NCI-H1930 (cell line): ENCODE measurements at regions not wholly inside any gene's neighbourhood (a gene's known extent, or its start where the extent isn't known, plus 50 kb on each side); places are given as distances from the start of the nearest gene placed in this dataset.

Experiments
- DNase-seq, 2 experiments: peaks; one replicate each; lab custom pipeline; 2025; lab: John Stamatoyannopoulos, UW

- no peak for DNase-seq
These were observed 156.3 kb upstream of the IRX3 start for GRCh38 chr16:54442864-54443263.

- DNase-seq: no peak
These were observed 151.9 kb upstream of the IRX3 start for GRCh38 chr16:54438469-54438868.

GRCh38 chr16:54437921-54438320 is 151.3 kb upstream of the IRX3 start:
- DNase-seq: no peak

GRCh38 chr16:54437401-54437800 is 150.8 kb upstream of the IRX3 start:
- DNase-seq: no peak

GRCh38 chr16:54436346-54436745 is 149.8 kb upstream of the IRX3 start:
- no peak for DNase-seq

- no peak for DNase-seq
These were observed 148.3 kb upstream of the IRX3 start for GRCh38 chr16:54434859-54435258.

GRCh38 chr16:54432897-54433229 is 146.3 kb upstream of the IRX3 start:
- DNase-seq: no peak

- DNase-seq: no peak
These were observed 145.7 kb upstream of the IRX3 start for GRCh38 chr16:54431997-54432896.

GRCh38 chr16:54431041-54431996 is 144.7 kb upstream of the IRX3 start:
- no peak for DNase-seq

- no peak for DNase-seq
These were observed 144.0 kb upstream of the IRX3 start for GRCh38 chr16:54430491-54431030.

GRCh38 chr16:54429029-54429428 is 142.4 kb upstream of the IRX3 start:
- DNase-seq: no peak

- no peak for DNase-seq
These were observed 139.9 kb upstream of the IRX3 start for GRCh38 chr16:54426553-54426849.

GRCh38 chr16:54425681-54426552 is 139.3 kb upstream of the IRX3 start:
- DNase-seq: no peak

- DNase-seq: no peak
These were observed 138.5 kb upstream of the IRX3 start for GRCh38 chr16:54425068-54425467.

GRCh38 chr16:54424043-54424451 is 137.5 kb upstream of the IRX3 start:
- no peak for DNase-seq

- DNase-seq: no peak
These were observed 136.0 kb upstream of the IRX3 start for GRCh38 chr16:54422569-54422978.

GRCh38 chr16:54422159-54422558 is 135.6 kb upstream of the IRX3 start:
- DNase-seq: no peak

- no peak for DNase-seq
These were observed 134.6 kb upstream of the IRX3 start for GRCh38 chr16:54421220-54421619.

GRCh38 chr16:54418903-54419302 is 132.3 kb upstream of the IRX3 start:
- peak in 1 of 2 experiments; percentile 3 for DNase-seq

- DNase-seq: no peak
These were observed 130.8 kb upstream of the IRX3 start for GRCh38 chr16:54417384-54417783.

GRCh38 chr16:54414671-54415070 is 128.1 kb upstream of the IRX3 start:
- no peak for DNase-seq
